ENCODE measurements at regions not wholly inside any gene's neighbourhood (a gene's known extent, or its start where the extent isn't known, plus 50 kb on each side); places are given as distances from the start of the nearest gene placed in this dataset.
"Not testable (repeated sequence)": the region's sequence is repeated elsewhere in the genome, so short reads cannot be mapped to it uniquely, and the experiment has no call there.

GRCh38 chr5:6108540-6108848 is 269.9 kb downstream of the MED10 start:
- DNase-seq (ENCODE audit: low read depth), result no peak

GRCh38 chr5:6107675-6108539 is 270.4 kb downstream of the MED10 start:
- DNase-seq (ENCODE audit: low read depth), result no peak

- DNase-seq (ENCODE audit: low read depth), result no peak
These were observed 271.6 kb downstream of the MED10 start for GRCh38 chr5:6106756-6107155.

- DNase-seq (ENCODE audit: low read depth), result no peak
These were observed 273.0 kb downstream of the MED10 start for GRCh38 chr5:6105320-6105719.

- DNase-seq (ENCODE audit: low read depth), result no peak
These were observed 282.2 kb downstream of the MED10 start for GRCh38 chr5:6096101-6096500.

GRCh38 chr5:6094180-6094579 is 284.2 kb downstream of the MED10 start:
- not testable (repeated sequence) for DNase-seq (ENCODE audit: low read depth)

- no peak for DNase-seq (ENCODE audit: low read depth)
These were observed 287.5 kb downstream of the MED10 start for GRCh38 chr5:6090838-6091237.

GRCh38 chr5:6090079-6090654 is 288.2 kb downstream of the MED10 start:
- no peak for DNase-seq (ENCODE audit: low read depth)

GRCh38 chr5:6088706-6089105 is 289.6 kb downstream of the MED10 start:
- no peak for DNase-seq (ENCODE audit: low read depth)

GRCh38 chr5:6087576-6087975 is 290.8 kb downstream of the MED10 start:
- DNase-seq (ENCODE audit: low read depth), result no peak

- no peak for DNase-seq (ENCODE audit: low read depth)
These were observed 291.5 kb downstream of the MED10 start for GRCh38 chr5:6086871-6087270.

- DNase-seq (ENCODE audit: low read depth), result no peak
These were observed 292.9 kb downstream of the MED10 start for GRCh38 chr5:6085341-6085860.

GRCh38 chr5:6084836-6085235 is 293.5 kb downstream of the MED10 start:
- DNase-seq (ENCODE audit: low read depth), result no peak

- DNase-seq (ENCODE audit: low read depth), result no peak
These were observed 294.0 kb downstream of the MED10 start for GRCh38 chr5:6084376-6084775.

- DNase-seq (ENCODE audit: low read depth), result no peak
These were observed 294.9 kb downstream of the MED10 start for GRCh38 chr5:6083311-6083978.

GRCh38 chr5:6082685-6083084 is 295.7 kb downstream of the MED10 start:
- DNase-seq (ENCODE audit: low read depth), result no peak

- DNase-seq (ENCODE audit: low read depth), result no peak
These were observed 296.6 kb downstream of the MED10 start for GRCh38 chr5:6081727-6082210.

GRCh38 chr5:6080930-6081726 is 297.2 kb downstream of the MED10 start:
- DNase-seq (ENCODE audit: low read depth), result no peak

GRCh38 chr5:6080436-6080835 is 297.9 kb downstream of the MED10 start:
- no peak for DNase-seq (ENCODE audit: low read depth)

- DNase-seq (ENCODE audit: low read depth), result no peak
These were observed 299.5 kb downstream of the MED10 start for GRCh38 chr5:6078881-6079280.

- DNase-seq (ENCODE audit: low read depth), result no peak
These were observed 301.8 kb downstream of the MED10 start for GRCh38 chr5:6076341-6077239.

All from GM04504 (cell line).